ENCODE measurements at regions not wholly inside any gene's neighbourhood (a gene's known extent, or its start where the extent isn't known, plus 50 kb on each side); places are given as distances from the start of the nearest gene placed in this dataset.

DNA sequence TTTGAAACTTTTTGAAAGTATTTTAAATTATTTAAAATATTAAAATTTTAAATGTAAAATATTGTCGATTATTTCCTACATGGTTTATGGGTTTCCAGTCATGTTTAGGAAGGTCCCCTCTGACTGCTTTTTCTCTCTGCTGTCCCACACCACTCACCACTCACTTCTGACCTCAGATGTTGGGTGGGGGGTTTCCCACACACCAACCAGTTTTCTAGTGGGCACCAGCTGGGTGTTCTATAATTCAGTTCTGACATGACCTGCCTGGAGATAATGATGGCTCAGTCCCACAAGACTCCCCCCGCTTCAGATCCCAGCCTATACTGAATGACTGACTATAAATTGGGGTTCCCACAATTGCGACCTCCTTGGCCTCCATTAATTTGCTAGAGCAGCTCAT is 310.4 kb downstream of the GADD45G start:
- TF ChIP-seq EZH2 (IDR thresholded peaks at IDR 0.05; ENCODE audit: borderline replicate concordance, control insufficient read depth, low read depth, low read length) (no peak), EED (IDR thresholded peaks at IDR 0.05; ENCODE audit: low read depth) (no peak), TAF1 (IDR thresholded peaks at IDR 0.05; ENCODE audit: borderline replicate concordance, low read depth, low read length) (no peak), CEBPB (IDR thresholded peaks at IDR 0.05; ENCODE audit: borderline replicate concordance in 1 of 2, low read depth in 2 of 2, low read length in 2 of 2) (no peak), SRF (IDR thresholded peaks at IDR 0.05; ENCODE audit: low read depth in 2 of 2, low read length in 2 of 2) (no peak), YY1 (IDR thresholded peaks at IDR 0.05; ENCODE audit: low read depth, low read length) (no peak), POLR2A (IDR thresholded peaks at IDR 0.05; ENCODE audit: low read depth, low read length) (no peak), TARDBP (IDR thresholded peaks at IDR 0.05; ENCODE audit: borderline replicate concordance) (no peak)
- TF ChIP-seq, protein P1, sequence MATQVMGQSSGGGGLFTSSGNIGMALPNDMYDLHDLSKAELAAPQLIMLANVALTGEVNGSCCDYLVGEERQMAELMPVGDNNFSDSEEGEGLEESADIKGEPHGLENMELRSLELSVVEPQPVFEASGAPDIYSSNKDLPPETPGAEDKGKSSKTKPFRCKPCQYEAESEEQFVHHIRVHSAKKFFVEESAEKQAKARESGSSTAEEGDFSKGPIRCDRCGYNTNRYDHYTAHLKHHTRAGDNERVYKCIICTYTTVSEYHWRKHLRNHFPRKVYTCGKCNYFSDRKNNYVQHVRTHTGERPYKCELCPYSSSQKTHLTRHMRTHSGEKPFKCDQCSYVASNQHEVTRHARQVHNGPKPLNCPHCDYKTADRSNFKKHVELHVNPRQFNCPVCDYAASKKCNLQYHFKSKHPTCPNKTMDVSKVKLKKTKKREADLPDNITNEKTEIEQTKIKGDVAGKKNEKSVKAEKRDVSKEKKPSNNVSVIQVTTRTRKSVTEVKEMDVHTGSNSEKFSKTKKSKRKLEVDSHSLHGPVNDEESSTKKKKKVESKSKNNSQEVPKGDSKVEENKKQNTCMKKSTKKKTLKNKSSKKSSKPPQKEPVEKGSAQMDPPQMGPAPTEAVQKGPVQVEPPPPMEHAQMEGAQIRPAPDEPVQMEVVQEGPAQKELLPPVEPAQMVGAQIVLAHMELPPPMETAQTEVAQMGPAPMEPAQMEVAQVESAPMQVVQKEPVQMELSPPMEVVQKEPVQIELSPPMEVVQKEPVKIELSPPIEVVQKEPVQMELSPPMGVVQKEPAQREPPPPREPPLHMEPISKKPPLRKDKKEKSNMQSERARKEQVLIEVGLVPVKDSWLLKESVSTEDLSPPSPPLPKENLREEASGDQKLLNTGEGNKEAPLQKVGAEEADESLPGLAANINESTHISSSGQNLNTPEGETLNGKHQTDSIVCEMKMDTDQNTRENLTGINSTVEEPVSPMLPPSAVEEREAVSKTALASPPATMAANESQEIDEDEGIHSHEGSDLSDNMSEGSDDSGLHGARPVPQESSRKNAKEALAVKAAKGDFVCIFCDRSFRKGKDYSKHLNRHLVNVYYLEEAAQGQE (IDR thresholded peaks at IDR 0.05; ENCODE audit: low read depth, low read length) = no peak
- TF ChIP-seq, protein P2, sequence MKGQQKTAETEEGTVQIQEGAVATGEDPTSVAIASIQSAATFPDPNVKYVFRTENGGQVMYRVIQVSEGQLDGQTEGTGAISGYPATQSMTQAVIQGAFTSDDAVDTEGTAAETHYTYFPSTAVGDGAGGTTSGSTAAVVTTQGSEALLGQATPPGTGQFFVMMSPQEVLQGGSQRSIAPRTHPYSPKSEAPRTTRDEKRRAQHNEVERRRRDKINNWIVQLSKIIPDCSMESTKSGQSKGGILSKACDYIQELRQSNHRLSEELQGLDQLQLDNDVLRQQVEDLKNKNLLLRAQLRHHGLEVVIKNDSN (IDR thresholded peaks at IDR 0.05; ENCODE audit: borderline replicate concordance, extremely low read length, insufficient read depth, low read depth, low read length) = no peak
- TF ChIP-seq, protein P3, sequence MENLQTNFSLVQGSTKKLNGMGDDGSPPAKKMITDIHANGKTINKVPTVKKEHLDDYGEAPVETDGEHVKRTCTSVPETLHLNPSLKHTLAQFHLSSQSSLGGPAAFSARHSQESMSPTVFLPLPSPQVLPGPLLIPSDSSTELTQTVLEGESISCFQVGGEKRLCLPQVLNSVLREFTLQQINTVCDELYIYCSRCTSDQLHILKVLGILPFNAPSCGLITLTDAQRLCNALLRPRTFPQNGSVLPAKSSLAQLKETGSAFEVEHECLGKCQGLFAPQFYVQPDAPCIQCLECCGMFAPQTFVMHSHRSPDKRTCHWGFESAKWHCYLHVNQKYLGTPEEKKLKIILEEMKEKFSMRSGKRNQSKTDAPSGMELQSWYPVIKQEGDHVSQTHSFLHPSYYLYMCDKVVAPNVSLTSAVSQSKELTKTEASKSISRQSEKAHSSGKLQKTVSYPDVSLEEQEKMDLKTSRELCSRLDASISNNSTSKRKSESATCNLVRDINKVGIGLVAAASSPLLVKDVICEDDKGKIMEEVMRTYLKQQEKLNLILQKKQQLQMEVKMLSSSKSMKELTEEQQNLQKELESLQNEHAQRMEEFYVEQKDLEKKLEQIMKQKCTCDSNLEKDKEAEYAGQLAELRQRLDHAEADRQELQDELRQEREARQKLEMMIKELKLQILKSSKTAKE (IDR thresholded peaks at IDR 0.05; ENCODE audit: low read depth, poor library complexity, severe bottlenecking) = no peak
- TF ChIP-seq, protein P4, sequence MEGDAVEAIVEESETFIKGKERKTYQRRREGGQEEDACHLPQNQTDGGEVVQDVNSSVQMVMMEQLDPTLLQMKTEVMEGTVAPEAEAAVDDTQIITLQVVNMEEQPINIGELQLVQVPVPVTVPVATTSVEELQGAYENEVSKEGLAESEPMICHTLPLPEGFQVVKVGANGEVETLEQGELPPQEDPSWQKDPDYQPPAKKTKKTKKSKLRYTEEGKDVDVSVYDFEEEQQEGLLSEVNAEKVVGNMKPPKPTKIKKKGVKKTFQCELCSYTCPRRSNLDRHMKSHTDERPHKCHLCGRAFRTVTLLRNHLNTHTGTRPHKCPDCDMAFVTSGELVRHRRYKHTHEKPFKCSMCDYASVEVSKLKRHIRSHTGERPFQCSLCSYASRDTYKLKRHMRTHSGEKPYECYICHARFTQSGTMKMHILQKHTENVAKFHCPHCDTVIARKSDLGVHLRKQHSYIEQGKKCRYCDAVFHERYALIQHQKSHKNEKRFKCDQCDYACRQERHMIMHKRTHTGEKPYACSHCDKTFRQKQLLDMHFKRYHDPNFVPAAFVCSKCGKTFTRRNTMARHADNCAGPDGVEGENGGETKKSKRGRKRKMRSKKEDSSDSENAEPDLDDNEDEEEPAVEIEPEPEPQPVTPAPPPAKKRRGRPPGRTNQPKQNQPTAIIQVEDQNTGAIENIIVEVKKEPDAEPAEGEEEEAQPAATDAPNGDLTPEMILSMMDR (IDR thresholded peaks at IDR 0.05 in 2 of 3, conservative IDR thresholded peaks at IDR 0.05 in 1 of 3; ENCODE audit: control insufficient read depth in 2 of 3, extremely low read depth in 1 of 3, insufficient read depth in 1 of 3, low read depth in 3 of 3, low read length in 3 of 3) = no peak
- TF ChIP-seq, protein P5, sequence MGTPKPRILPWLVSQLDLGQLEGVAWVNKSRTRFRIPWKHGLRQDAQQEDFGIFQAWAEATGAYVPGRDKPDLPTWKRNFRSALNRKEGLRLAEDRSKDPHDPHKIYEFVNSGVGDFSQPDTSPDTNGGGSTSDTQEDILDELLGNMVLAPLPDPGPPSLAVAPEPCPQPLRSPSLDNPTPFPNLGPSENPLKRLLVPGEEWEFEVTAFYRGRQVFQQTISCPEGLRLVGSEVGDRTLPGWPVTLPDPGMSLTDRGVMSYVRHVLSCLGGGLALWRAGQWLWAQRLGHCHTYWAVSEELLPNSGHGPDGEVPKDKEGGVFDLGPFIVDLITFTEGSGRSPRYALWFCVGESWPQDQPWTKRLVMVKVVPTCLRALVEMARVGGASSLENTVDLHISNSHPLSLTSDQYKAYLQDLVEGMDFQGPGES (IDR thresholded peaks at IDR 0.05) = no peak
